GM21447 (cell line): ENCODE measurements at regions not wholly inside any gene's neighbourhood (a gene's known extent, or its start where the extent isn't known, plus 50 kb on each side); places are given as distances from the start of the nearest gene placed in this dataset.

ENCODE experiments used
- ATAC-seq: cut with Tn5 transposase; IDR thresholded peaks from one replicate; pipeline ENCODE4 v1.9.1; 2021; ENCODE audit not compliant: unreplicated experiment

GRCh38 chr4:116872941-116873340 lies 212.4 kb downstream of the TRAM1L1 start:
- no peak for ATAC-seq

GRCh38 chr4:116872308-116872707 lies 213.1 kb downstream of the TRAM1L1 start:
- no peak for ATAC-seq

GRCh38 chr4:116870686-116871085 lies 214.7 kb downstream of the TRAM1L1 start:
- ATAC-seq, result no peak

- ATAC-seq, result no peak
Measured at GRCh38 chr4:116866106-116866505, 219.3 kb downstream of the TRAM1L1 start.

- no peak for ATAC-seq
Measured at GRCh38 chr4:116862592-116862991, 222.8 kb downstream of the TRAM1L1 start.

- no peak for ATAC-seq
Measured at GRCh38 chr4:116860891-116861290, 224.5 kb downstream of the TRAM1L1 start.

GRCh38 chr4:116849620-116850019 lies 235.8 kb downstream of the TRAM1L1 start:
- ATAC-seq, result no peak

GRCh38 chr4:116847616-116848015 lies 237.8 kb downstream of the TRAM1L1 start:
- no peak for ATAC-seq

- no peak for ATAC-seq
Measured at GRCh38 chr4:116839826-116840225, 245.6 kb downstream of the TRAM1L1 start.

- ATAC-seq, result no peak
Measured at GRCh38 chr4:116838609-116839008, 246.8 kb downstream of the TRAM1L1 start.

GRCh38 chr4:116829187-116829586 lies 256.2 kb downstream of the TRAM1L1 start:
- no peak for ATAC-seq

- no peak for ATAC-seq
Measured at GRCh38 chr4:116824172-116824571, 261.2 kb downstream of the TRAM1L1 start.

GRCh38 chr4:116811730-116812129 lies 273.6 kb downstream of the TRAM1L1 start:
- no peak for ATAC-seq

GRCh38 chr4:116796022-116796421 lies 289.4 kb downstream of the TRAM1L1 start:
- ATAC-seq, result no peak

- ATAC-seq, result no peak
Measured at GRCh38 chr4:116788723-116789122, 296.7 kb downstream of the TRAM1L1 start.

GRCh38 chr4:116755051-116755450 lies 330.3 kb downstream of the TRAM1L1 start:
- ATAC-seq, result no peak

GRCh38 chr4:116752027-116752426 lies 333.3 kb downstream of the TRAM1L1 start:
- ATAC-seq, result no peak

- no peak for ATAC-seq
Measured at GRCh38 chr4:116736756-116737155, 348.6 kb downstream of the TRAM1L1 start.

GRCh38 chr4:116734178-116734577 lies 351.2 kb downstream of the TRAM1L1 start:
- ATAC-seq, result no peak

GRCh38 chr4:116733370-116733769 lies 352.0 kb downstream of the TRAM1L1 start:
- ATAC-seq, result no peak

GRCh38 chr4:116726523-116726922 lies 358.9 kb downstream of the TRAM1L1 start:
- ATAC-seq, result no peak

GRCh38 chr4:116724249-116724648 lies 361.1 kb downstream of the TRAM1L1 start:
- ATAC-seq, result peak; percentile 65

GRCh38 chr4:116705466-116705865 lies 379.9 kb downstream of the TRAM1L1 start:
- no peak for ATAC-seq

- ATAC-seq, result no peak
Measured at GRCh38 chr4:116702949-116703348, 382.4 kb downstream of the TRAM1L1 start.
